ENCODE measurements at regions not wholly inside any gene's neighbourhood (a gene's known extent, or its start where the extent isn't known, plus 50 kb on each side); places are given as distances from the start of the nearest gene placed in this dataset.

- no peaks in the 10 kb centered on the region for H3K79me2 ChIP-seq (ENCODE audit: insufficient read depth, low read length)
- H3K4me3 ChIP-seq (ENCODE audit: low read depth, low read length, poor library complexity, severe bottlenecking) = no peak overlapping the region
- no peaks in the 10 kb centered on the region for H4K20me1 ChIP-seq (ENCODE audit: insufficient read depth, low read length)
- H3K36me3 ChIP-seq (ENCODE audit: insufficient read depth, low read length) = no peaks in the 10 kb centered on the region
- no peak for TF ChIP-seq CTCF (IDR thresholded peaks at IDR 0.05; ENCODE audit: low read length)
- TF ChIP-seq EZH2 (IDR thresholded peaks at IDR 0.05; ENCODE audit: borderline replicate concordance, low read length) = no peak
- no peaks in the 10 kb centered on the region for H3K9me3 ChIP-seq (ENCODE audit: low read length)
- no peaks in the 10 kb centered on the region for H3K27me3 ChIP-seq (ENCODE audit: insufficient read depth, low read length)
- H2AFZ ChIP-seq (ENCODE audit: low read length) = no peak overlapping the region
- no peaks in the 10 kb centered on the region for H3K9me2 ChIP-seq (ENCODE audit: low read depth, low read length)
- no peak overlapping the region for H3K27ac ChIP-seq (ENCODE audit: low read depth, low read length, poor library complexity, severe bottlenecking)
- no peak overlapping the region for H3K4me2 ChIP-seq (ENCODE audit: low read length)
- H3K4me1 ChIP-seq (ENCODE audit: insufficient read depth, low read length, severe bottlenecking) = no peaks in the 10 kb centered on the region
- no peak overlapping the region for H3K9ac ChIP-seq (ENCODE audit: low read length)
- H3F3A ChIP-seq (ENCODE audit: insufficient read depth, low read length) = no peaks in the 10 kb centered on the region
Observed at GRCh38 chr10:117863771-117864170, 183.0 kb downstream of the RAB11FIP2 start.

- H3K79me2 ChIP-seq (ENCODE audit: insufficient read depth, low read length) = no peaks in the 10 kb centered on the region
- H3F3A ChIP-seq (ENCODE audit: insufficient read depth, low read length) = no peaks in the 10 kb centered on the region
- no peaks in the 10 kb centered on the region for H3K9me3 ChIP-seq (ENCODE audit: low read length)
- no peak overlapping the region for H3K27ac ChIP-seq (ENCODE audit: low read depth, low read length, poor library complexity, severe bottlenecking)
- H4K20me1 ChIP-seq (ENCODE audit: insufficient read depth, low read length) = no peaks in the 10 kb centered on the region
- no peak overlapping the region for H3K4me3 ChIP-seq (ENCODE audit: low read depth, low read length, poor library complexity, severe bottlenecking)
- no peak overlapping the region for H3K9ac ChIP-seq (ENCODE audit: low read length)
- no peaks in the 10 kb centered on the region for H3K36me3 ChIP-seq (ENCODE audit: insufficient read depth, low read length)
- H3K9me2 ChIP-seq (ENCODE audit: low read depth, low read length) = no peaks in the 10 kb centered on the region
- no peaks in the 10 kb centered on the region for H3K27me3 ChIP-seq (ENCODE audit: insufficient read depth, low read length)
- H3K4me1 ChIP-seq (ENCODE audit: insufficient read depth, low read length, severe bottlenecking) = no peaks in the 10 kb centered on the region
- H3K4me2 ChIP-seq (ENCODE audit: low read length) = no peak overlapping the region
- H2AFZ ChIP-seq (ENCODE audit: low read length) = no peak overlapping the region
- TF ChIP-seq EZH2 (IDR thresholded peaks at IDR 0.05; ENCODE audit: borderline replicate concordance, low read length) = no peak
Observed at GRCh38 chr10:117865945-117866344, 180.8 kb downstream of the RAB11FIP2 start.

GRCh38 chr10:117868151-117868550 is 178.6 kb downstream of the RAB11FIP2 start:
- Histone ChIP-seq H3K4me1 (ENCODE audit: insufficient read depth, low read length, severe bottlenecking) (no peaks in the 10 kb centered on the region), H3K36me3 (ENCODE audit: insufficient read depth, low read length) (no peaks in the 10 kb centered on the region), H3K27me3 (ENCODE audit: insufficient read depth, low read length) (no peaks in the 10 kb centered on the region), H3F3A (ENCODE audit: insufficient read depth, low read length) (no peaks in the 10 kb centered on the region), H3K27ac (ENCODE audit: low read depth, low read length, poor library complexity, severe bottlenecking) (no peak overlapping the region), H3K4me2 (ENCODE audit: low read length) (no peak overlapping the region), H3K9me3 (ENCODE audit: low read length) (no peaks in the 10 kb centered on the region), H4K20me1 (ENCODE audit: insufficient read depth, low read length) (no peaks in the 10 kb centered on the region), H3K9ac (ENCODE audit: low read length) (no peak overlapping the region), H3K4me3 (ENCODE audit: low read depth, low read length, poor library complexity, severe bottlenecking) (no peak overlapping the region), H3K9me2 (ENCODE audit: low read depth, low read length) (no peaks in the 10 kb centered on the region), H2AFZ (ENCODE audit: low read length) (no peak overlapping the region), H3K79me2 (ENCODE audit: insufficient read depth, low read length) (no peaks in the 10 kb centered on the region)
- TF ChIP-seq EZH2 (IDR thresholded peaks at IDR 0.05; ENCODE audit: borderline replicate concordance, low read length) = no peak
- no peak for TF ChIP-seq CTCF (IDR thresholded peaks at IDR 0.05; ENCODE audit: low read length)

GRCh38 chr10:117875793-117876192 is 170.9 kb downstream of the RAB11FIP2 start:
- no peaks in the 10 kb centered on the region for H3K79me2 ChIP-seq (ENCODE audit: insufficient read depth, low read length)
- H3K9me3 ChIP-seq (ENCODE audit: low read length) = no peaks in the 10 kb centered on the region
- H3K4me1 ChIP-seq (ENCODE audit: insufficient read depth, low read length, severe bottlenecking) = no peaks in the 10 kb centered on the region
- no peak overlapping the region for H3K4me2 ChIP-seq (ENCODE audit: low read length)
- no peaks in the 10 kb centered on the region for H3K36me3 ChIP-seq (ENCODE audit: insufficient read depth, low read length)
- no peaks in the 10 kb centered on the region for H3F3A ChIP-seq (ENCODE audit: insufficient read depth, low read length)
- TF ChIP-seq EZH2 (IDR thresholded peaks at IDR 0.05; ENCODE audit: borderline replicate concordance, low read length) = no peak
- no peak for TF ChIP-seq CTCF (IDR thresholded peaks at IDR 0.05; ENCODE audit: low read length)
- no peak overlapping the region for H3K9ac ChIP-seq (ENCODE audit: low read length)
- H4K20me1 ChIP-seq (ENCODE audit: insufficient read depth, low read length) = no peaks in the 10 kb centered on the region
- no peak overlapping the region for H2AFZ ChIP-seq (ENCODE audit: low read length)
- H3K27me3 ChIP-seq (ENCODE audit: insufficient read depth, low read length) = no peaks in the 10 kb centered on the region
- no peak overlapping the region for H3K4me3 ChIP-seq (ENCODE audit: low read depth, low read length, poor library complexity, severe bottlenecking)
- H3K9me2 ChIP-seq (ENCODE audit: low read depth, low read length) = no peaks in the 10 kb centered on the region
- no peak overlapping the region for H3K27ac ChIP-seq (ENCODE audit: low read depth, low read length, poor library complexity, severe bottlenecking)

Data from OCI-LY1 (cell line).